IPS-NIHi7 (cell line): ENCODE measurements at regions not wholly inside any gene's neighbourhood (a gene's known extent, or its start where the extent isn't known, plus 50 kb on each side); places are given as distances from the start of the nearest gene placed in this dataset.
"Not testable (repeated sequence)": the region's sequence is repeated elsewhere in the genome, so short reads cannot be mapped to it uniquely, and the experiment has no call there.

Experiments
- DNase-seq: peaks from one replicate; pipeline ENCODE4 v3.0.0; 2012; ENCODE audit warnings: mixed read lengths; ENCODE audit errors: extremely low spot score

DNA sequence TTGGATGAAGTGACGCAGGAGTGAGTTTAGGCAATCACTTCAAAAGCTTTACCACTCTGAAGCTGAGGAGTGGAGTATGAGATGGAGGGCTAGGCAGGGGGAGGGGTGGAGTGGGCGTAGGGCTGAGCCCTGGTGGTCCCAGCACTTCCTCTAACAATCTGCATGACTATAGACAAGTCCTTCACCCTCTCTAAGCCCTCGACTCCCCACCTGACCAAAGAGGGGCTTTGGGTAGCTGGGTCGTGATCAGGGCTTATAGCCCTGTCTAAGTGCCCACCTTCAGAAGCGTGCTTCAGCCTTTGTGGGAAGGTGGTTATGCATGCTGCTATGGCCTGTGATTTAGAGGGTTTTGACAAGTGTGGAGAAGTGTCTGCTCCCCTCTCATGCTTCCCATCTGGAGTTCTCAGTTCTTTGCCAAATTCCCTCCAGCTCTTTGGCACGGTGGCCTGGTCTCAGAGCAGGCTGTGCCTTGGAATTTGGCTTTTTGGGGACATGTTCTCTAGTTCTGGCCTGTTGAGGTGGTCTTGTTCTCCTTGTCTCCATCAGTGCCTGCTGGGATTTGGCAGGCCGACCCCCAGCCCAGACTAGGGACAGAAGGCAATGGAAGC, 53.0 kb downstream of the ACTBL2 start:
- no peak for DNase-seq

DNA sequence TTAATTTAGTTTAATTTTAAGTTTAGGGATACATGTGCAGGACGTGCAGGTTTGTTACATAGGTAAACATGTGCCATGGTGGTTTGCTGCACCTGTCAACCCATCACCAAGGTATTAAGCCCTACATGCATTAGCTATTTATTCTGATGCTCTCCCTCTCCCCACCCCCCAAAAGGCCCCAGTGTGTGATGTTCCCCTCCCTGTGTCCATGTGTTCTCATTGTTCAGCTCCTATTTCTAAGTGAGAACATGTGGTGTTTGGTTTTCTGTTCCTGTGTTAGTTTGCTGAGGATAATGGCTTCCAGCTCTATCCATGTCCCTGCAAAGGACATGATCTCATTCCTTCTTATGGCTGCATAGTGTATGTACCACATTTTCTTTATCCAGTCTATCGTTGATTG, 53.6 kb downstream of the ACTBL2 start:
- DNase-seq: not testable (repeated sequence)

DNA sequence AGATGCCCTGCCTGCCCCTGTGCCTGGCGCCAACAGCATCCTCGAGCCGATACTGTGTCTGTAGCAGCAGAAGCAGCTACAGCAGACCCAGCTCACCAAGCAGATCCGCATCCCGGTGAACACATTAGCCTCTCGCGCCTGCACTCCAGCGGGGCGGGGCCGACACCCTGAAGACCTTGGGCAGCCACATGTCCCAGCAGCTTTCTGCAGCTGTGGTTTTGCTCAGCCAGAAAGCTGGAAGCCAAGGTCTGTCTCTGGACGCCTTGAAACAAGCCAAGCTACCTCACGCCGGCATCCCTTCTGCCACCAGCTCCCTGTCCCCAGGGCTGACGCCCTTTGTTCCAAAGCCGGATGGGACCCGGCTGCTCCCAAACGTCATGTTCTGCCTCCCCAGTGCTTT, 59.6 kb downstream of the ACTBL2 start:
- DNase-seq: no peak

DNA sequence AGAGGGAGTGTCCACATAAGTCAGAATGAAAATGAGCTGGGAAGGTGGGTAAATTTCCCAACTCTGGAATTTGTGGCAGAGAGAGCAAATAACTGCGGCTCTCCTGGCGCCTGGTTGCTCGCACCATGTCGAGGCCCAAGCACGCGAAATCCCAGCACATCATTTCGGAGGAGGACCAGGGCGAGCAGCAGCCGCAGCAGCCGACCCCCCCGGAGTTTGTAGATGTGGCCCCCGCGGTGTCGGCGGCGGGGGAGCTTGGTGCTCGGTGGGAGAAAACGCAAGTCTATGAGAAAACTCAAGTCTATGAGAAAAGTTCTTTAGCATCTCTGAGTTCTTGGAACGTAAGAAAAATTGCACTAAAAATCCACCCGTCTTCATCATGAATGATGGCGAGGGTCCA, 60.3 kb downstream of the ACTBL2 start:
- DNase-seq: no peak

DNA sequence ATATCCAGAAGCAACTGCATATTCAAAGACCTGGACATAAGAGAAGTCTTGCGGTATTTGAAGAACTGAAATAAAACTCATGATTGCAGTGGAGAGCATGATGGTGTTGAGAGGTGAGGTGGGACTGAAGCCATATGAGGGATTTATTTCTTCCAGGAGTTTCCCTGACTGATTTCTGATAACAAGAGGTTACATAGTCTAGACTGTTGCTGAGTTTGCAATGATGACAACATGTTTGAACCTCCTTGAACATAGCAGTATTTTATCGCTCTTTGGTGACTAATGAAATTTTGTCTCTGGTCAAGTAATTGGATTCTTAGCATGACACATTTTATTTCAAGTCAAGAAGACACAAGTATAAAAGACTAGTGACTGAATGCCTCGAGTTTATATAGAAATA, 61.8 kb downstream of the ACTBL2 start:
- DNase-seq: no peak

DNA sequence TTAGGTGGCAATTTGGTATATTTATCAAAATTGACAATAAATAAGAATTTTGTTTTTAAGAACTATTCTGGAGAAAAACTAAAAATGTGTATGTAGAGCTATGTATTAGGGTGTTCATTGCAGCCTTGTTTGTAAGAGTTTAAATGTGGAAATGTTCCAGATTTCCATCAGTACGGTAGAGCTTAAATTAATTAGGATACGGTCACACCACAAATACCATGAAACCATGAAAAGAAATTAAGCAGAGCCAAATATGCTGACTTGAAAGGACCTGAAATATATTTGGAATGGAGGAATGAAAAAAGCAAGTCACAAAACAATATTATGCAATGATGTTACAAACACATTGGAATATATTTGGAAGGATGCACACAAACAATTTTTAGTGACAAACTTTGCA, 64.6 kb downstream of the ACTBL2 start:
- DNase-seq: no peak

DNA sequence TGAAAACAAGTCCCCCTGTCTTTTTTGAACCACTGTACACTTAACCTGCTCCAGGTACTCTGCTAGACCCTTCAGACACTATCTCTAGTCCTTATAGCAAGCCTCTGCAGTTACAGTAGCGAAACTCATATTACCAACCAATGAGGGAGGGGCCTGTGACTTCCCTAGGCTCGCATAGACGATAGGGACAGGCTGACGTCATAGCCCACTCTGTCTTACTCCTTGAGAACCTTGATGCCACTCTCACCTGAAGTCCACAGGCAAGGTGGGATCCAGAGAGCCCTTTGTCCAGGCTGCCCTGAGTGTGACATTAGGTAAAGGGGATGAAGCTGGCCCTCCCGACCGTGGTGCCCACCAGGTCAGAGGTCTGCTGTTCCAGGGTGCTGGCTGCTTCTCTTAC, 65.3 kb downstream of the ACTBL2 start:
- DNase-seq: no peak

DNA sequence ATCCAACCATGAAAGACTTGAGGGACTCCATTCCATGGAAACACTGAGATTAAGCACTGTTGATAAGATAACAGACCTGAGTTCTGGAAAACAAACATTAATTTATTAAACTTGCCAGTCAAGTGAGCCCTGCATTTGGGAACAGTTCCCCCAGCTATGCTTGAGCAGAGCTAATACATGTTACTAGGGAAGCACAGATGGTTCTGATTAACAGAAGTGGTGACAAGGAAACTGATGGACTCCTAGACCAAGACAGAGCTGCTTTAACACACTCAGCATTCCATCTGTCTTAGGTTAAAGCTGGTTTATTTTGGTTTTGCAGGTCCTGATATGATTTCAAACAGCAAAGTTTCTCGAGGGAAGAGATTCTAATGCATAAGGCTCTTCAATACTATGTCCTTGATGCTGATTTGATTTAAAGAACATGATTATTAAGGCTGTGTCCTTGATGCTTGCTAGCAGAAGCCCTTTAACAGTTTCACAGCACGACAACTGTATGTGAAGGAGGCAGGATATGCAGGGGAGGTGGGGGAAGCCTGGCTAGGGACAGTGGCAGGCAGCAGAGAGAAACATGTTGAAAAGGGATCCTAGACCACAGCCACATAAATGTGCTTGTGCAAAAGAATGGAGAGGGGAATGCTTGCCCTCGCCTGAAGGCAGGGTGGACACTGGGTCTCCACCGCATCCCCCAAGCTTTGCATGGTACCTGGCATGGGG, 66.2 kb downstream of the ACTBL2 start:
- no peak for DNase-seq

DNA sequence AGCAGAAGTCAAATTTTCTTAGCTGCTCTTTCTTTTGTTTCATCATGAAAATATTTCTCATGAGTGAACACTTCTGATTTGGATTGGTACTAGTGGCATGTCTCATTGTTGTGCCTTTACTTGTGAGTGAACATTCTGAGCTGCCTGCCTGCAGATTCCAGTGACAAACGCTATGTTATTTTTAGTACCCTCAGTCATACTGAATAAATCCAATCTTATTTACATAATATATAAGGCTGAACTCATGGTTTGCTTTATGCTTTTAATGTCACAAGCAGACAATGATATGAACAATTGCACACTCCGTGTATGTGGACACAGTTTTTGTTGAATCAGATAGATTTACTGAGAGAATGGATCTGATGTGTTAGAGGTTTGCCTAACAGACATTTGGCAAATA, 67.8 kb downstream of the ACTBL2 start:
- DNase-seq: no peak

DNA sequence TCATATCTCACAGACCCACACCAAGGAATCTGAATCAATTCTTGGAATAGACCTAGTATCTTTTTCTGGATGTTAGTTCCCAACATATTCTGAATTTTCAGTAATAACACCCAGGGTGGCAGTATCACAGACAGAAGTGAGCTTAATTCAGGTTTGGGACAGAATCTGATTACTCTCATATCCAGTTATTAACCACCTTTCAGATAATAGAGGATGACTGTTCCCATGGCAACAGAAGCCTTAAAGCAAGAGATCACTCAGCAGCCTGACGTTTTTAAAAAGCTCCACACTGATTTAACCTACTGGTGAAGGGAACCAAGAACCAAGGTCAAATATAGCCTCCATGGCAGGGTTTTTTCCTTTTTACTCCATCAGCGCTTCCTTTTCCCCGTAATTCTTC, 68.4 kb downstream of the ACTBL2 start:
- DNase-seq: no peak

DNA sequence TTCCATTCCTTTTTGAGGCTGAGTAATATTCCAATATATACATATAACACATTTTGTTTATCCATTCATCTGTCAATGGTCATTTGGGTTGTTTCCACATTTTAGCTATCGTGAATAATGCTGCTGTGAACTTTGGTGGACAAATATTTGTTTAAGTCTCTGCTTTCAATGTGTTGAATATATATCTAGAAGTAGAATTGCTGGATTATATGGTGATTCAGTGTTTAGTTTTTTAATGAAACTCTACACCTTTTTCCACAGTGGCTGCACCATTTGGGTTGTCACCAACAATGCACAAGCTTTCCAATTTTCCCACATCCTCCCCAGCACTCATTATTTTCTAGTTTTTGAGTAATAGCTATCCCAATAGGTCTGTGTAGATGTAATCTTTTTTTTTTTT, 69.5 kb downstream of the ACTBL2 start:
- DNase-seq: no peak

DNA sequence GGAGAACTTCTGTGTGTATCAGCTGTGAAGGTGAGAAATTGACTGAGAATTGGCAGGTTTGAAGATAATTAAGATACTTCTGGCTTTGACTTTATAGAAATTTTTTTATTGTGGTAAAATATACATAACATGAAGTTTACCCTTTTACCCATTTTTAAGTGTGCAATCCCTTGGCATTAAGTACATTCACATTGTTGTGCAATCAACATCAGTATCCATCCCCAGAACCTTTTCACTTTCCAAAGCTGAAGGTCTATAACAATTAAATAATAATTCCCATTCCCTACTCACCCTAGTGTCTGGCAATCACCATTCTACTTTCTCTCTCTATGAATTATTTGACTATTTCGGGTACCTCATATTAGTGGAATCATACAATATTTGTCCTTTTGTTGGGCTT, 69.9 kb downstream of the ACTBL2 start:
- DNase-seq: no peak

DNA sequence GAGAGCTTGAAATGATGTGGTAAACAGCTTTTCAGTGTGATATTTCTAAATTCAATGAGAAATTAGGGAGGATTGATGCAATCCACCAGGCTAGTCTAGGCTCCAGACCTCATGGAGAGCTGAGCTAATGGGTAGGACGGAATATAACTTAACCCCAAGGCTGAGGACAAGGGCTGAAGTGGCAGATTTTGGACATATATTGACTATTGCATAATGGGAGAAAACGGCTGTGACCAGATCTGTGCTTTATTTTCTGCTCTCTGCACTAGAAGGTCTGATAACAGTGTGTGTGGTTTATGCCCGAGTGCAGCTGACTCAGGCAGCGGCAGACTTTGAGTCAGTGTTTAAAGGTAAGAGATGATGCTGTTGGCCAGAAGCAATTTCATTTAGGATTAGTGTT, 70.6 kb downstream of the ACTBL2 start:
- no peak for DNase-seq

DNA sequence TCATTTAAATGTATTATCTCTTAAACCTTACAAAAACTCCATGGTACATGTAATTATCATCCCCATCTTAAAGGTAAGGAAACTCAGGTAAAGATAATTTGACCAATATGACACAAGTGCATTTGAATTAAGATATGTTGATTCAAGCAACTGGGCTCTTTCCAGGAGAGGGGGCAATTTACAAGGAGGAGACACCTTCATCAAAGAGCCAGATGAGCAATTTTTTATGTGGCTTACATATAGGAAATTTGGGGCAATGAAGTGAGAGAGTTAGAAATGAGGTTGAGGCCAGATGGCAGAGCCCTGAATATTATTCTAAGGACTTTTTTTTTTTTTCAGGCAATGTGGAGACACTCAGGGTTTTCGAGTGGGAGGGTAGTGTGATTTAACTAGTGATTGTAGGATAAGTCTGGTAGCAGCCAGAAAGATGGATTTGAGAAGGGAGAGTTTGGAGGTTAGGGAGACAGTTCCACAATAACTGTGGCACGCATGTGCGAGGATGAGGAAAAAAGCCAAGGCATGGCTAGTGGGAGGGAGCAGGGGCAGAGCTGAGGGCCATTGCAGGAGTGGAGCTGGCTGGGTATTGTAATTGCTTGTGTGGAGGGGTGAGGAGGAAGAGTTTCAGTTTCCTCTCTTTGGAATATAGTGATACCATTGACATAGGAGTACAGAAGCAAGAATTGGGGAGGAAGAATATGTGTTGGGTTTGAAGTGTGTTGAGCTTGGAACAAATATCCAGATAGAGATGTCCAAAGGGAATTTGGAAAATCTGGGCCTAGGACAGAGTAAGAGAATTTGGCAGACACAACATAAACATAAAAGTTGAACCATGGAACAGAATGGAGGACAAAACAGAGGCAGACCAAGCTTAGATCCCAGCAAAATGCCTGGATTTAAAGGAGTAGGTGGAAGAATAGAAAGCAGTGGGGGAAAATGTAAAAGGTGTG, 72.0 kb downstream of the ACTBL2 start:
- DNase-seq: no peak

DNA sequence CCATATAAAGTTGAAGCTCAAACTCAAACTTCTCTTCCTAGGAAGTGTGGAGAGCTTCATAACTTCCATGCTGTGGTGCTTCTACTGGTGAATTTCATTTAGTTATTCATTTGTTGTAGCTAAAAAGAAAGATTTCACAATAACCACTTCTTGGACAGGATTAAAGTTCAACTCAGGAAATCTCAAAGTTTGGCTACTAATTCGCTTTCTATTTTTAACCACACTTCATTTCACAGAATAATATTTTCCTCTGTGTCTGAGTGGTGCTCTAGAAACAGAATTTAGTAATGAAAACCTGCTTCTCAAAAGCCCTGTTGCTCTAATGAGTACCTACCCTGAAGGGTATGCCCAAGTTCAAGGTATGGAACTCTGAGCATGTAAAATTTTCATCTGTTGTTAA, 73.9 kb downstream of the ACTBL2 start:
- no peak for DNase-seq

DNA sequence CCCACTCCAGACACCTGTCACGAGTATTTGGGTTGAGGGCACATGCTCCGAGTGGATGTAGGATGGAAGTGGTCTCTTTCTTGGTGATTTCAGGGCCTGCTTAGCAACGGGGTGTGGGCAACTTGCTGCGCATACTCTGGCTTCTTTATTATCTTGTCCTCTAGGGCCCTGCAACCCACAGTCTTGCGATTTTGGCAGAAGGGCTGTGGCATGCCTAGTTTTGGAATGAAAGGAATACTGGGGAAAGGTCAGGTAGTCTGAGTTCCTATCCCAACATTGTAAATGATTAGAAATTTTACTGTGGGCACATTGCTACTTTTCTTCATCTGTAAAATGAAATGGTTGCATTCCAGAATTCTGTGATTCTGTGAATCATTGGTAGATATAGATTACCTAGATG, 74.3 kb downstream of the ACTBL2 start:
- no peak for DNase-seq

DNA sequence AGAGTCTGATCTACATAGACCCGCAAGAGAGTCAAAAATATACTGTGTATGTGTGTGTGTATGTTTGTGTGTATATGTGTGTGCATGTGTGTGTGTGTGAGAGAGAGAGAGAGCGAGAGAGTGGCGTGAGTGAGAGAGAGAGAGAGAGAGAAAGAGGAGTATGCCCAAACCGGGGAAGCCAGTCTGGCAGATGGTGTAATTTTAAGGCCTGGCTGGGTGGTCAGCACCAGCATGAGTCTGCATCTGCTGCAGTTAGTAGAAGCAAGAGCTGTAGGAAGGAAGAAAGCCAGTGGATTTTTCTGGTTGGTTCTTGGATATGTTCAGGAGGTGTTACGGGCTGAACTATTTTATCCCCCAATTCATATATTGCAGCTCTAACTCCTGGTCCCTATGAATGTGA, 75.2 kb downstream of the ACTBL2 start:
- DNase-seq: no peak

DNA sequence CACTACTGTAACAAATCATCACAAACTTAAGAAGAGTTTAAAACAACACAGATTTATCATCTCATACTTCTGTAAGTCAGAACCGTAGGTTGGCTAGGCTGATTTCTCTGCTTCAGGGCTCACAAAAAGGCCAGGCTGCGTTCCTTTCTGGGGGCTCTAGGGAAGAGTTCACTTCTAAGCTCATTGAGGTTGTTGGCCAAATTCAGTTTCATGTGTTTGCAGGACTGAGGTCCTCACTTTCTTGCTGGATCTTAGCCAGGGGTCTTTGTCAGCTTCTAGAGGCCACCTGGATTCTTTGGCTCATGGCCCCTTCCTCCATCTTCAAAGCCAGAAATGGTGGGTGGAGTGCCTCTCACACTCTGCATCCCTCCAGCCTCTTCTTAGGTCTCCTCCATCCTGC, 76.0 kb downstream of the ACTBL2 start:
- DNase-seq: no peak

DNA sequence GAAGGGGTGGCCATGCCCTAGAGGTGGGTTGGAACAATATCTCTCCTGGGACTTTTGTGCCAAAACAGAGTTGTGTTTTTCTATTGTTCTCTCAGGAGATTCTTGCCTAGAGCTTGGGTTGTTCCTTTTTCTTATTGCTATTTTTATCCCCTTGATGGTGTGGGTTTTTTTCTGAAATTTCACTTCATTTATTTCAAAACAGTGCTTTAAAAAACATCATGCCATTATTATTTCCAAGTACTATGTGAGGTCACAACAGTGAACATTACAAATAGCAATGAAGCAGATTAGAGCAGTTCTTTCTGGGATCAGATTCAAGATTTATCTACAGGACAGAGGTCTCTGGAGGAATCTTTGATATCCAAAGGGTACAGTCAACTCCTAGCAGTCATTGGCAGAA, 76.6 kb downstream of the ACTBL2 start:
- DNase-seq: no peak

DNA sequence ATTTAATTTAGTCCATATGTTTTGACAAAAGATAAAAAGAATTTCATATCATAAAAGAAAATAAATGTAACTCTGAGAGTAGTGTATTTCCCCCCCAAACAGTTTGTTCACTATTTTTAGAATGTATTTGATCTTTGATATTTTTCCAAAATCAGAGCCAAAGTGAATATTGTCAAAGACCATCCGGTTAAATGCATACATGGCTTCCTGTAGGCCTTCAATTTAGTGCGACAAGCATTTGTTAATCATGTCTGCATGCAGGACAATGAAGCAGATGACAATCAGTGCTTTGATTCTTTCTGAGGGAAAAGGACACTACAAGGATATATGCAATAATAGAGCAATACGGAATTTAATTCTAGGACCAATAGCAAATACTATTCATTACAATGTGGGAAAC, 79.8 kb downstream of the ACTBL2 start:
- no peak for DNase-seq

DNA sequence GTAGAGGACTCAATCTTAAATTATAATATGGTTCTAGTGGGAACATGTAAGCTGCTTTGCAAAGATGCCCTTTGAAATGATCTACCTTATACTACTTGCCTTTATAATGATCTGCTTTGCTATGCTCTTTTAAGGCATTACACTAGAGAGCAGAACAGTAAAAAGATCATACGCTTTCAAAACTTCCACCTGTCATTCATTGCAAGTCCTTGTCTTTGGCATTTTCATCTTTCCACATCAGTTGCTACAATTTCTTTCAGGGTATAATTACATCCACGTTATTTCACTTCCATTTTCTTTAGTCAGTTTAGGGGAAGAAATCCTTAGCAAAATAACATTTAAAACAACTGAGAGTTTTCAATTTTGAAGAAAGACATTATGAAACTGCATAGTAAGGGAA, 80.3 kb downstream of the ACTBL2 start:
- DNase-seq: no peak

DNA sequence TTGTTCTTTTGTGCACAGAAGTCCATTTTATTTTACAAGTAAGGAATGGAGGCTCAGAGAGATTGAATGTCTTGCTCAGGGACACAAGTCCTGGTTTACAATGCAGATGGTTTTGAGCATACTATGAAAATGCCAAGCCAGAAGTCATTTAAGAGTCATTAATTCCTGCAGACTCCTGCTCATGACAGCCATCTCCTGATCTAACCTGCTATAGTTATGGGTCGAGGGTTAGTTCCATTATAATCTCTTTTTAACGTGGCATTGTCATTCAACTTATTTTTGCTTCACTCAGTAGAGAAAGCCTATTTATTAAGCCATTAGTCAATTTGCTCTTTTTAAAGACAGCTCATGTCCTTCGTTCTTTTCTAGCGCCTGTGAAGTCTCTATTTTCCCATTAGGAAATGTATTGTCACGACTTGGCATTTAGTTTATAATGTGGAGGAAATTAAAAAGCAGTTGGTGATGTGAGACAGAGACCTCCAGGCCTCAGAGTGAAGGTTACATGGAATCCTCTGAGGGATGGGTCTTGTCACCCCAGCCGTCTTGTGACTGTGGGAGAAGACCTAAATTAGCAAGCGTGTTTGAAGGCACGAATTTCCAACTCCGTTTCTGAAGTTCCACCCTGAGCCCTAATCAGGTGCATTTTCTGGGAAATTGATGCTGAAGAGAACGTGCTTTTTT, 84.1 kb downstream of the ACTBL2 start:
- DNase-seq: no peak
